DND-41 (cell line): ENCODE measurements at regions not wholly inside any gene's neighbourhood (a gene's known extent, or its start where the extent isn't known, plus 50 kb on each side); places are given as distances from the start of the nearest gene placed in this dataset.

Source experiments
- ATAC-seq: fragments of 200-7000 bp; cut with Tn5 transposase; 3 replicates; pipeline ENCODE4 v1.9.1; 2021; ENCODE audit warnings: low read depth; ENCODE audit not compliant: insufficient read depth
- DNase-seq: peaks from one replicate; pipeline ENCODE4 v3.0.0-alpha.2; 2020
- H2AFZ ChIP-seq: 2 replicates; pipeline ENCODE4 v1.6.0; 2012; ENCODE audit warnings: low read depth, low read length
- H3K27ac ChIP-seq: 2 replicates; pipeline ENCODE4 v1.5.1; 2012; ENCODE audit warnings: low read length, inconsistent platforms
- H3K27me3 ChIP-seq: fragments of 200-600 bp; sonication (generic); 2 replicates; pipeline ENCODE4 v1.6.0; 2012; ENCODE audit warnings: low read length, mild to moderate bottlenecking, inconsistent platforms; ENCODE audit not compliant: insufficient read depth, poor library complexity
- H3K36me3 ChIP-seq: 2 replicates; pipeline ENCODE4 v1.5.1; 2012; ENCODE audit warnings: low read length, inconsistent platforms; ENCODE audit not compliant: insufficient read depth
- H3K4me1 ChIP-seq: 2 replicates; pipeline ENCODE4 v1.5.1; 2012; ENCODE audit warnings: mild to moderate bottlenecking, low read length; ENCODE audit not compliant: insufficient read depth
- H3K4me2 ChIP-seq: 2 replicates; pipeline ENCODE4 v1.6.0; 2012; ENCODE audit warnings: mild to moderate bottlenecking, moderate library complexity, low read length, inconsistent platforms; ENCODE audit not compliant: insufficient read depth
- H3K4me3 ChIP-seq, 2 experiments: fragments of 200-600 bp in 1 of 2; shearing (Covaris generic) in 1 of 2; 2 replicates each; pipeline ENCODE4 v1.5.1; 2012 to 2016; ENCODE audit warnings: inconsistent platforms in 2 of 2, low read length in 2 of 2, mild to moderate bottlenecking in 2 of 2, low read depth in 1 of 2, moderate library complexity in 1 of 2
- H3K79me2 ChIP-seq: 2 replicates; pipeline ENCODE4 v1.6.0; 2012; ENCODE audit warnings: low read length, inconsistent platforms; ENCODE audit not compliant: insufficient read depth
- H3K9ac ChIP-seq: 2 replicates; pipeline ENCODE4 v1.6.0; 2012; ENCODE audit warnings: low read depth, mild to moderate bottlenecking, inconsistent platforms, low read length, moderate library complexity
- H3K9me3 ChIP-seq: 2 replicates; pipeline ENCODE4 v1.5.1; 2012; ENCODE audit warnings: low read length, moderate library complexity, mild to moderate bottlenecking, inconsistent platforms; ENCODE audit not compliant: insufficient read depth, severe bottlenecking
- H4K20me1 ChIP-seq: 2 replicates; pipeline ENCODE4 v1.6.0; 2012; ENCODE audit warnings: low read length; ENCODE audit not compliant: insufficient read depth
- EZH2 ChIP-seq: IDR thresholded peaks from 3 replicates; pipeline ENCODE4 v1.6.1; 2012; ENCODE audit warnings: borderline replicate concordance, low read depth, mild to moderate bottlenecking, moderate library complexity, low read length, inconsistent platforms; ENCODE audit not compliant: severe bottlenecking
- TF ChIP-seq, protein P1 (sequence below): IDR thresholded peaks from 2 replicates; pipeline ENCODE4 v1.5.1; 2012; ENCODE audit warnings: borderline replicate concordance, low read length, moderate library complexity, mild to moderate bottlenecking; ENCODE audit not compliant: poor library complexity, severe bottlenecking; ENCODE audit errors: extremely low read depth

DNA sequence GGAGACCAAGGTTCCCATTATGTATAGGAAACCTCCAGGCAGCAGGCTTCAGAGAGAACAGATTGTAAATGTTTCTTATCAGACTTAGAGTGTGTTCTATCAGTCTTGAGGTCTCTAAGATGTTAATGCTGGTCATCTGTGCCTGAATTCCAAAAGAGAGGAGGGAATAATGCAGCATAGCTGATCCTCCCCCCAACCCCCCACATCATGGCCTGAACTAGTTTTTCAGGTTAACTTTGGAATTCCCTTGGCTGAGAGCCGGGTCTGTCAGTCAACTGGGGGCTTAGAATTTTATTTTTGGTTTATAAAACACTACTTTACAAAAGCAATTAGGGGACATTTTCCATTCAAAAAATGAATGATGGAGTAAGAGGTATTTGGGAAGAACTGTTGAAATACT, 184.3 kb downstream of the NEBL start:
- Histone ChIP-seq H3K36me3 (no peaks in the 10 kb centered on the region), H3K4me2 (no peak overlapping the region), H3K79me2 (no peaks in the 10 kb centered on the region), H3K4me1 (no peaks in the 10 kb centered on the region), H2AFZ (no peak overlapping the region), H3K9me3 (no peaks in the 10 kb centered on the region), H3K27ac (no peak overlapping the region), H3K9ac (no peak overlapping the region), H3K4me3 (no peak overlapping the region), H4K20me1 (no peaks in the 10 kb centered on the region), H3K27me3 (no peaks in the 10 kb centered on the region)
- no peak for DNase-seq
- no peak for ATAC-seq
- TF ChIP-seq, protein P1, sequence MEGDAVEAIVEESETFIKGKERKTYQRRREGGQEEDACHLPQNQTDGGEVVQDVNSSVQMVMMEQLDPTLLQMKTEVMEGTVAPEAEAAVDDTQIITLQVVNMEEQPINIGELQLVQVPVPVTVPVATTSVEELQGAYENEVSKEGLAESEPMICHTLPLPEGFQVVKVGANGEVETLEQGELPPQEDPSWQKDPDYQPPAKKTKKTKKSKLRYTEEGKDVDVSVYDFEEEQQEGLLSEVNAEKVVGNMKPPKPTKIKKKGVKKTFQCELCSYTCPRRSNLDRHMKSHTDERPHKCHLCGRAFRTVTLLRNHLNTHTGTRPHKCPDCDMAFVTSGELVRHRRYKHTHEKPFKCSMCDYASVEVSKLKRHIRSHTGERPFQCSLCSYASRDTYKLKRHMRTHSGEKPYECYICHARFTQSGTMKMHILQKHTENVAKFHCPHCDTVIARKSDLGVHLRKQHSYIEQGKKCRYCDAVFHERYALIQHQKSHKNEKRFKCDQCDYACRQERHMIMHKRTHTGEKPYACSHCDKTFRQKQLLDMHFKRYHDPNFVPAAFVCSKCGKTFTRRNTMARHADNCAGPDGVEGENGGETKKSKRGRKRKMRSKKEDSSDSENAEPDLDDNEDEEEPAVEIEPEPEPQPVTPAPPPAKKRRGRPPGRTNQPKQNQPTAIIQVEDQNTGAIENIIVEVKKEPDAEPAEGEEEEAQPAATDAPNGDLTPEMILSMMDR = no peak
- TF ChIP-seq EZH2 = no peak

DNA sequence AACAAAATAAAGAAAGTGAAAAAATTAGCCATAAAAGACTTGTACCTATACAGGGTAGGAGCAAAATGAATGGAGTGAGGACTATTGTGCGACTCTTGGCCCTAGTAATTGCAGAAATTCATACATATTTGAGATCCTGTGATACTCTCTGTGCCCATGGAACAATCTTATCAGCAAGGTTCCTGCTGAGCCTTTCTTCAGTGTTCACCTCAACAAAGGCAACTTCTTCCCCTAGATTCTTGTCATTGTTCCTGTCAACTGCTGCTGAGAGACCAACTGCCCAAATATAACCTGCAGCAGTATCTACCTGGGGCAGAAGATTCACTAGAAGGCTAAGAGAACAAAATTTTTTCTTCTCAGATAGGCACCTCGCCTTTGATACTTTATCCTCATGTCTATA, 187.4 kb downstream of the NEBL start:
- H3K36me3 ChIP-seq = no peaks in the 10 kb centered on the region

DNA sequence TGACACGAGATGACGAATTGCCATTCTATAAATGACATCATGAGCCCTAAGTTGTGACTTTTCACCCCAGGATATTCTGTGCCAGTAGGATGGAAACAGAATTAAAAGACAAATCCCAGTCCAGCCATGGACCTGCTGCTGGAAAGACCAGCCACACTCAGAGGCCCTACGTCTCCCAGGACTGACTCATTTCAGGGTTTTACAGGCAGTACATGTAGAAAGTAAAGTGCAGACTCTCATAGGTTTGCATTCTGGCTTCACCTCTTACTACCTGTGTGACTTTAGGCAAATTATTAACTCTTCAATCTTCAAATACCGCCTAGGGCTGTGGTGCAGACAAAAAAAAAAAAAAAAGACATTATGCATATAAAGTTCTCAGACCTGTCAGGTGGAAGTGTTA, 188.8 kb downstream of the NEBL start:
- H3K4me2 ChIP-seq = no peak overlapping the region
- H3K27ac ChIP-seq = no peak overlapping the region
- H3K4me1 ChIP-seq = no peaks in the 10 kb centered on the region
- ATAC-seq = no peak
- H4K20me1 ChIP-seq = no peaks in the 10 kb centered on the region
- no peaks in the 10 kb centered on the region for H3K79me2 ChIP-seq
- no peaks in the 10 kb centered on the region for H3K27me3 ChIP-seq
- H3K9ac ChIP-seq = no peak overlapping the region
- TF ChIP-seq, protein P1 = no peak
- no peak for TF ChIP-seq EZH2
- no peak overlapping the region for H3K4me3 ChIP-seq
- H3K9me3 ChIP-seq = no peaks in the 10 kb centered on the region
- H2AFZ ChIP-seq = no peak overlapping the region
- no peak for DNase-seq
- H3K36me3 ChIP-seq = no peaks in the 10 kb centered on the region

More for the DNA sequence above, 187.4 kb downstream of the NEBL start:
- no peak overlapping the region for H3K9ac ChIP-seq
- ATAC-seq (no peak), DNase-seq (no peak)
- no peak overlapping the region for H3K27ac ChIP-seq
- no peak overlapping the region for H3K4me3 ChIP-seq
- H3K27me3 ChIP-seq = no peaks in the 10 kb centered on the region
- H3K9me3 ChIP-seq = no peaks in the 10 kb centered on the region
- H2AFZ ChIP-seq = no peak overlapping the region
- TF ChIP-seq EZH2 = no peak
- no peaks in the 10 kb centered on the region for H3K4me1 ChIP-seq
- no peak overlapping the region for H3K4me2 ChIP-seq
- no peaks in the 10 kb centered on the region for H3K79me2 ChIP-seq
- no peaks in the 10 kb centered on the region for H4K20me1 ChIP-seq

DNA sequence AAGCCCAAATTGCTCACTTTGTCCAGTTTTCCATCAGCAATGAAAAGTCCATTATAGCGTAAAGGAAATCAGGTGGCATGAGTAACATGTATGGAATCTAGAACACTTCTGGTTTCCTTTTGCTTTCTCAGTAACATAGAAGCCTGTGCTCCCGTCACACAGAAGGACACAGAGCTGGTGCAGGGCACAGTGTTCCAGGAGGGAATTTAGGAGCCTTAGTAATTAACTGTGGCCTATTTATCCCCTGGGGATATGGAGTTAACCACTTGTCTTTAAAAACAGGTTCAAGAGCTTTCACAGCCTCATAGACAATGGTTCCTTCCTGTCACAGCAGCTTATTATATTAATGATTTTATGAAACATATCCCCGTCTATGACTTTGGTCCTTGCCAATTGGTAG, 189.9 kb downstream of the NEBL start:
- H3K9me3 ChIP-seq = no peaks in the 10 kb centered on the region
- DNase-seq (no peak), ATAC-seq (no peak)
- no peaks in the 10 kb centered on the region for H3K79me2 ChIP-seq
- H2AFZ ChIP-seq = no peak overlapping the region
- H3K4me2 ChIP-seq = no peak overlapping the region
- no peaks in the 10 kb centered on the region for H3K27me3 ChIP-seq
- H3K9ac ChIP-seq = no peak overlapping the region
- H3K4me3 ChIP-seq = no peak overlapping the region
- TF ChIP-seq, protein P1 = no peak
- TF ChIP-seq EZH2 = no peak
- no peaks in the 10 kb centered on the region for H4K20me1 ChIP-seq
- H3K4me1 ChIP-seq = no peaks in the 10 kb centered on the region
- no peak overlapping the region for H3K27ac ChIP-seq
- H3K36me3 ChIP-seq = no peaks in the 10 kb centered on the region
